Hepatocyte (in vitro differentiated cells): ENCODE measurements at regions not wholly inside any gene's neighbourhood (a gene's known extent, or its start where the extent isn't known, plus 50 kb on each side); places are given as distances from the start of the nearest gene placed in this dataset.

Source experiments
- DNase-seq: peaks from one replicate; pipeline ENCODE4 v3.0.0-alpha.2; 2016; ENCODE audit warnings: low spot score
- H2AFZ ChIP-seq: fragments of 200-600 bp; sonication (generic); 2 replicates; pipeline ENCODE4 v1.6.0; 2016; ENCODE audit warnings: antibody characterized with exemption, mild to moderate bottlenecking
- H3K27ac ChIP-seq: fragments of 200-600 bp; sonication (generic); 2 replicates; pipeline ENCODE4 v1.5.1; 2016; ENCODE audit warnings: mild to moderate bottlenecking
- H3K27me3 ChIP-seq: fragments of 200-600 bp; sonication (generic); 2 replicates; pipeline ENCODE4 v1.6.1; 2016
- H3K36me3 ChIP-seq: fragments of 200-600 bp; sonication (generic); replicated peaks from 2 replicates; pipeline ENCODE4 v1.5.1; 2016; ENCODE audit warnings: low read depth; ENCODE audit not compliant: insufficient read depth
- H3K4me1 ChIP-seq: fragments of 200-600 bp; sonication (generic); 2 replicates; pipeline ENCODE4 v1.5.1; 2016; ENCODE audit warnings: mild to moderate bottlenecking, moderate library complexity; ENCODE audit not compliant: insufficient read depth
- H3K4me2 ChIP-seq: fragments of 200-600 bp; sonication (generic); 2 replicates; pipeline ENCODE4 v1.6.0; 2016
- H3K4me3 ChIP-seq: fragments of 200-600 bp; sonication (generic); 2 replicates; pipeline ENCODE4 v1.5.1; 2016; ENCODE audit warnings: mild to moderate bottlenecking
- H3K79me2 ChIP-seq: fragments of 200-600 bp; sonication (generic); 2 replicates; pipeline ENCODE4 v1.6.0; 2017; ENCODE audit warnings: mild to moderate bottlenecking
- H3K9me2 ChIP-seq: fragments of 200-600 bp; sonication (generic); replicated peaks from 2 replicates; pipeline ENCODE4 v1.6.0; 2017; ENCODE audit warnings: mild to moderate bottlenecking; ENCODE audit not compliant: insufficient read depth
- H3K9me3 ChIP-seq: fragments of 200-600 bp; sonication (generic); 2 replicates; pipeline ENCODE4 v1.5.1; 2016; ENCODE audit warnings: low read depth, mild to moderate bottlenecking
- H4K20me1 ChIP-seq: fragments of 200-600 bp; sonication (generic); 2 replicates; pipeline ENCODE4 v1.6.0; 2016; ENCODE audit warnings: mild to moderate bottlenecking; ENCODE audit not compliant: insufficient read depth, poor library complexity, severe bottlenecking
- EZH2 ChIP-seq: fragments of 200-600 bp; sonication (generic); IDR thresholded peaks from 2 replicates; pipeline ENCODE4 v1.6.1; 2016; ENCODE audit warnings: antibody characterized with exemption, mild to moderate bottlenecking, borderline replicate concordance
- EZH2phosphoT487 ChIP-seq: fragments of 200-600 bp; sonication (generic); IDR thresholded peaks from one replicate; pipeline ENCODE4 v1.6.1; 2018; ENCODE audit warnings: antibody characterized with exemption, mild to moderate bottlenecking, low read depth, moderate library complexity; ENCODE audit not compliant: unreplicated experiment, severe bottlenecking
- WGBS: methylation state at CpG from one replicate; pipeline ENCODE4 v1.1.6; 2016; ENCODE audit warnings: low lambda C conversion rate; ENCODE audit errors: missing lambda C conversion rate; 5-methylcytosine and 5-hydroxymethylcytosine counted together
- TF ChIP-seq, protein P1 (sequence below): fragments of 200-600 bp; sonication (generic); IDR thresholded peaks from 2 replicates; pipeline ENCODE4 v1.5.1; 2016; ENCODE audit warnings: antibody characterized with exemption, mild to moderate bottlenecking; ENCODE audit not compliant: poor library complexity

DNA sequence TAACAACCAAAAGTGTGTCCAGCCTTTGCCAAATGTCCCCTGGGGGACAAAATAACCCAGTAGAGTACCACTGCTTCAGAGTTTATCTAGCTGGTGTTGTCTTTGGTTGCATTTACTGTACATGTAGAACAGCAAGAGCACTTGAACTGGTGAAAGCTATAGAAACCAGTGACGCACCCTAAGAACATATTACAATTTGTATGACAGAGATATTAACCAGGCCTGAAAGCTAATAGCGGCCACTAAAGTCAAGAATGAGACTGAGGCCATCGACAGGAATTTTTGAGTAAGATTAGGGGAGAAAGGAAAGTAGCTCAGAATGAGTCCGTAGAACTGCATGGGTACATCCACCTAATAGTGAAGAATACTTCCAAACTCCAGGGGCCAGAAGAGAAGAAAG lies 236.2 kb downstream of the MTERF1 start:
- H3K4me3 ChIP-seq = no peak overlapping the region
- no peak overlapping the region for H3K27ac ChIP-seq
- H3K27me3 ChIP-seq = no peaks in the 10 kb centered on the region
- H3K9me3 ChIP-seq = no peaks in the 10 kb centered on the region
- H3K79me2 ChIP-seq = no peaks in the 10 kb centered on the region
- no peaks in the 10 kb centered on the region for H3K36me3 ChIP-seq
- TF ChIP-seq, protein P1, sequence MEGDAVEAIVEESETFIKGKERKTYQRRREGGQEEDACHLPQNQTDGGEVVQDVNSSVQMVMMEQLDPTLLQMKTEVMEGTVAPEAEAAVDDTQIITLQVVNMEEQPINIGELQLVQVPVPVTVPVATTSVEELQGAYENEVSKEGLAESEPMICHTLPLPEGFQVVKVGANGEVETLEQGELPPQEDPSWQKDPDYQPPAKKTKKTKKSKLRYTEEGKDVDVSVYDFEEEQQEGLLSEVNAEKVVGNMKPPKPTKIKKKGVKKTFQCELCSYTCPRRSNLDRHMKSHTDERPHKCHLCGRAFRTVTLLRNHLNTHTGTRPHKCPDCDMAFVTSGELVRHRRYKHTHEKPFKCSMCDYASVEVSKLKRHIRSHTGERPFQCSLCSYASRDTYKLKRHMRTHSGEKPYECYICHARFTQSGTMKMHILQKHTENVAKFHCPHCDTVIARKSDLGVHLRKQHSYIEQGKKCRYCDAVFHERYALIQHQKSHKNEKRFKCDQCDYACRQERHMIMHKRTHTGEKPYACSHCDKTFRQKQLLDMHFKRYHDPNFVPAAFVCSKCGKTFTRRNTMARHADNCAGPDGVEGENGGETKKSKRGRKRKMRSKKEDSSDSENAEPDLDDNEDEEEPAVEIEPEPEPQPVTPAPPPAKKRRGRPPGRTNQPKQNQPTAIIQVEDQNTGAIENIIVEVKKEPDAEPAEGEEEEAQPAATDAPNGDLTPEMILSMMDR = no peak
- no peak for TF ChIP-seq EZH2phosphoT487
- no peak for TF ChIP-seq EZH2
- no peaks in the 10 kb centered on the region for H3K9me2 ChIP-seq
- DNase-seq = no peak
- 66% methylated on average over 4 of the region's 4 CpGs for WGBS
- no peak overlapping the region for H2AFZ ChIP-seq
- H3K4me2 ChIP-seq = no peak overlapping the region
- H3K4me1 ChIP-seq = no peaks in the 10 kb centered on the region
- no peaks in the 10 kb centered on the region for H4K20me1 ChIP-seq

GRCh38 chr7:91645542-91645941 lies 235.0 kb downstream of the MTERF1 start:
- TF ChIP-seq, protein P1 = no peak
- TF ChIP-seq EZH2 = no peak
- TF ChIP-seq EZH2phosphoT487 = no peak
- Histone ChIP-seq H3K4me2 (no peak overlapping the region), H3K79me2 (no peaks in the 10 kb centered on the region), H2AFZ (no peak overlapping the region), H3K4me3 (no peak overlapping the region), H4K20me1 (no peaks in the 10 kb centered on the region), H3K27me3 (no peaks in the 10 kb centered on the region), H3K4me1 (no peaks in the 10 kb centered on the region), H3K27ac (no peak overlapping the region), H3K36me3 (no peaks in the 10 kb centered on the region), H3K9me3 (no peaks in the 10 kb centered on the region), H3K9me2 (no peaks in the 10 kb centered on the region)
- DNase-seq = no peak
- WGBS = 92% methylated on average over 1 of the region's 1 CpG

GRCh38 chr7:91651986-91652385 lies 228.5 kb downstream of the MTERF1 start:
- no peaks in the 10 kb centered on the region for H3K9me2 ChIP-seq
- H2AFZ ChIP-seq = no peak overlapping the region
- WGBS = 67% methylated on average over 1 of the region's 1 CpG
- no peaks in the 10 kb centered on the region for H4K20me1 ChIP-seq
- no peak overlapping the region for H3K4me2 ChIP-seq
- TF ChIP-seq, protein P1 = no peak
- no peak for TF ChIP-seq EZH2phosphoT487
- TF ChIP-seq EZH2 = no peak
- H3K9me3 ChIP-seq = no peaks in the 10 kb centered on the region
- H3K27me3 ChIP-seq = peaks cover 6% of the 10 kb centered on the region
- H3K27ac ChIP-seq = no peak overlapping the region
- H3K4me3 ChIP-seq = no peak overlapping the region
- no peak for DNase-seq
- peaks cover 2% of the 10 kb centered on the region for H3K4me1 ChIP-seq
- no peaks in the 10 kb centered on the region for H3K36me3 ChIP-seq
- no peaks in the 10 kb centered on the region for H3K79me2 ChIP-seq

- Histone ChIP-seq H3K4me2 (no peak overlapping the region), H3K9me2 (no peaks in the 10 kb centered on the region), H3K9me3 (no peaks in the 10 kb centered on the region), H3K27ac (no peak overlapping the region), H3K27me3 (peaks cover 6% of the 10 kb centered on the region), H4K20me1 (no peaks in the 10 kb centered on the region), H3K36me3 (no peaks in the 10 kb centered on the region), H3K79me2 (no peaks in the 10 kb centered on the region), H3K4me1 (peaks cover 6% of the 10 kb centered on the region), H3K4me3 (no peak overlapping the region), H2AFZ (no peak overlapping the region)
- DNase-seq = no peak
- TF ChIP-seq, protein P1 = no peak
- TF ChIP-seq EZH2 = no peak
- no peak for TF ChIP-seq EZH2phosphoT487
Measured at GRCh38 chr7:91653286-91653685, 227.2 kb downstream of the MTERF1 start.
